CD4-positive, alpha-beta T cell (primary cell): ENCODE measurements at regions not wholly inside any gene's neighbourhood (a gene's known extent, or its start where the extent isn't known, plus 50 kb on each side); places are given as distances from the start of the nearest gene placed in this dataset.

Experiments used
- ATAC-seq: fragments of 200-7000 bp; cut with Tn5 transposase; one replicate; pipeline ENCODE4 v1.10.0; 2022; ENCODE audit warnings: mild to moderate bottlenecking; ENCODE audit not compliant: poor library complexity
- CTCF ChIA-PET: fragments of 350-600 bp; sonication (Branson Sonifier 250); formaldehyde crosslinking; loops from one replicate; lab custom pipeline; 2021; ENCODE audit warnings: antibody characterized with exemption, inconsistent platforms; lab: Charles Lee
- POLR2A ChIA-PET: fragments of 350-600 bp; sonication (Branson Sonifier 250); formaldehyde crosslinking; loops from one replicate; lab custom pipeline; 2021; ENCODE audit warnings: antibody characterized with exemption, inconsistent platforms; lab: Charles Lee
- DNase-seq, 14 experiments: peaks; one replicate each; pipeline ENCODE4 v3.0.0-alpha.2; 2013 to 2020; ENCODE audit warnings: mixed read lengths in 2 of 14
- H3K27ac ChIP-seq, 2 donors: one replicate each; pipeline versions ENCODE4 v1.5.1 to v1.7.0; 2013; ENCODE audit warnings: low read length in 2 of 2, low read depth in 1 of 2, mild to moderate bottlenecking in 1 of 2
- H3K27me3 ChIP-seq, 2 experiments: 1 replicate in 1 of 2; 2 replicates in 1 of 2; pipeline versions ENCODE4 v1.6.1 to v1.7.0; 2013; ENCODE audit warnings: low read length in 2 of 2, control low read depth in 1 of 2, mild to moderate bottlenecking in 1 of 2, moderate library complexity in 1 of 2; ENCODE audit not compliant: insufficient read depth in 2 of 2, control insufficient read depth in 1 of 2
- H3K36me3 ChIP-seq: one replicate; pipeline ENCODE4 v1.6.1; 2013; ENCODE audit warnings: low read length, control low read depth; ENCODE audit not compliant: insufficient read depth
- H3K4me1 ChIP-seq: one replicate; pipeline ENCODE4 v1.6.1; 2013; ENCODE audit warnings: low read length, control low read depth; ENCODE audit not compliant: insufficient read depth
- H3K4me3 ChIP-seq: one replicate; pipeline ENCODE4 v1.5.1; 2013; ENCODE audit warnings: mild to moderate bottlenecking, low read length, moderate library complexity
- H3K9me3 ChIP-seq, 2 experiments: 1 replicate in 1 of 2; 2 replicates in 1 of 2; pipeline versions ENCODE4 v1.6.1 to v1.7.0; 2013; ENCODE audit warnings: low read length in 2 of 2, mild to moderate bottlenecking in 2 of 2, control low read depth in 1 of 2, moderate library complexity in 1 of 2; ENCODE audit not compliant: control insufficient read depth in 1 of 2, insufficient read depth in 1 of 2
- H3K27ac Mint-ChIP-seq: one replicate; pipeline ENCODE4 v1.8.0; 2020; ENCODE audit warnings: mixed read lengths
- H3K27me3 Mint-ChIP-seq: one replicate; pipeline ENCODE4 v1.8.0; 2021; ENCODE audit warnings: mixed read lengths
- H3K36me3 Mint-ChIP-seq: one replicate; pipeline ENCODE4 v1.8.0; 2021; ENCODE audit warnings: low read depth, mixed read lengths
- H3K4me1 Mint-ChIP-seq: one replicate; pipeline ENCODE4 v1.8.0; 2021; ENCODE audit warnings: low read depth, mixed read lengths
- H3K4me3 Mint-ChIP-seq: one replicate; pipeline ENCODE4 v1.8.0; 2020; ENCODE audit warnings: mild to moderate bottlenecking, mixed read lengths
- H3K9me3 Mint-ChIP-seq: one replicate; pipeline ENCODE4 v1.8.0; 2020; ENCODE audit warnings: mixed read lengths
- CTCF ChIP-seq: fragments of 200-600 bp; IDR thresholded peaks from one replicate; pipeline ENCODE4 v1.8.0; 2022; ENCODE audit warnings: antibody characterized with exemption, mild to moderate bottlenecking
- intact Hi-C, 2 experiments: fragments of 100-400 bp; cut with DNase I in 1 of 2; cut with micrococcal nuclease in 1 of 2; formaldehyde crosslinking; loops; one replicate each; pipeline versions ENCODE4 v1.15.1 to v1.9.0; 2023 to 2025; cut with DNase I, micrococcal nuclease

GRCh38 chr5:112614285-112614684 is 123.4 kb upstream of the APC start:
- ChIA-PET POLR2A (no interaction called here), CTCF (no interaction called here)
- Histone ChIP-seq H3K4me1 (no peaks in the 10 kb centered on the region), H3K36me3 (no peaks in the 10 kb centered on the region), H3K9me3 (no peaks in the 10 kb centered on the region), H3K27me3 (no peaks in the 10 kb centered on the region), H3K27ac (no peak overlapping the region), H3K4me3 (no peak overlapping the region)
- Mint-ChIP-seq H3K4me1 (no peaks in the 10 kb centered on the region), H3K27ac (no peak overlapping the region), H3K9me3 (no peaks in the 10 kb centered on the region), H3K4me3 (no peak overlapping the region), H3K36me3 (no peaks in the 10 kb centered on the region), H3K27me3 (no peaks in the 10 kb centered on the region)
- intact Hi-C loops: no loop called here
- DNase-seq (no peak), ATAC-seq (no peak)
- TF ChIP-seq CTCF: no peak

GRCh38 chr5:112614986-112615385 is 122.7 kb upstream of the APC start:
- no peaks in the 10 kb centered on the region for H3K4me1 ChIP-seq
- H3K4me3 Mint-ChIP-seq: no peak overlapping the region
- H3K4me1 Mint-ChIP-seq: no peaks in the 10 kb centered on the region
- no peaks in the 10 kb centered on the region for H3K36me3 Mint-ChIP-seq
- H3K4me3 ChIP-seq: no peak overlapping the region
- intact Hi-C loops: no loop called here
- DNase-seq (no peak), ATAC-seq (no peak)
- ChIA-PET POLR2A (no interaction called here), CTCF (no interaction called here)
- H3K36me3 ChIP-seq: no peaks in the 10 kb centered on the region
- no peaks in the 10 kb centered on the region for H3K27me3 ChIP-seq
- H3K27ac Mint-ChIP-seq: no peak overlapping the region
- TF ChIP-seq CTCF: no peak
- H3K27ac ChIP-seq: no peak overlapping the region
- H3K9me3 Mint-ChIP-seq: no peaks in the 10 kb centered on the region
- H3K9me3 ChIP-seq: no peaks in the 10 kb centered on the region
- no peaks in the 10 kb centered on the region for H3K27me3 Mint-ChIP-seq

- H3K36me3 Mint-ChIP-seq: no peaks in the 10 kb centered on the region
- no peak for ATAC-seq
- CTCF ChIA-PET: no interaction called here
These were observed 120.7 kb upstream of the APC start for GRCh38 chr5:112616812-112617547.

More at GRCh38 chr5:112616812-112617547, 120.7 kb upstream of the APC start:
- Mint-ChIP-seq H3K27ac (no peak overlapping the region), H3K4me1 (no peaks in the 10 kb centered on the region), H3K4me3 (no peak overlapping the region), H3K27me3 (peaks cover 6% of the 10 kb centered on the region), H3K9me3 (no peaks in the 10 kb centered on the region)
- POLR2A ChIA-PET: no interaction called here
- TF ChIP-seq CTCF: no peak
- no peaks in the 10 kb centered on the region for H3K4me1 ChIP-seq
- DNase-seq: no peak
- no peak overlapping the region for H3K27ac ChIP-seq
- no peaks in the 10 kb centered on the region for H3K9me3 ChIP-seq
- no peaks in the 10 kb centered on the region for H3K27me3 ChIP-seq
- H3K36me3 ChIP-seq: no peaks in the 10 kb centered on the region
- H3K4me3 ChIP-seq: no peak overlapping the region
- intact Hi-C loops: no loop called here
